K562 (cell line): ENCODE measurements at regions not wholly inside any gene's neighbourhood (a gene's known extent, or its start where the extent isn't known, plus 50 kb on each side); places are given as distances from the start of the nearest gene placed in this dataset.

Experiments used
- ATAC-seq: fragments of 200-7000 bp; cut with Tn5 transposase; 3 replicates; pipeline ENCODE4 v1.9.1; 2020; ENCODE audit warnings: moderate library complexity
- BruUV-seq: library from RNA; stranded (reverse); fragments of 400-500 nt; replicated peaks from 2 replicates; lab custom pipeline; 2021; lab: Mats Ljungman, UMichigan
- CTCF ChIA-PET: fragments of 300-600 bp; formaldehyde crosslinking; extraction: SDS; loops from one replicate; lab custom pipeline; 2021; ENCODE audit warnings: low intra/inter-chr PET ratio; lab: Yijun Ruan, JAX
- POLR2A ChIA-PET: fragments of 300-600, 350-650 bp; sonication (Branson Sonifier 250); formaldehyde crosslinking; extraction: SDS; loops from one replicate; lab custom pipeline; 2021; ENCODE audit warnings: antibody characterized with exemption, inconsistent platforms; lab: Yijun Ruan, JAX
- DNase-seq, 4 experiments: peaks; one replicate each; pipeline versions ENCODE4 v3.0.0 to v3.0.0-alpha.2; 2011 to 2018; ENCODE audit warnings: low spot score in 3 of 4, mixed read lengths in 3 of 4; ENCODE audit errors: extremely low read depth in 1 of 4
- FAIRE-seq: peaks from 2 replicates; lab custom pipeline; 2011; peaks lifted over from hg19 to GRCh38; lab: Jason Lieb, UNC
- H2AFZ ChIP-seq: 2 replicates; pipeline ENCODE4 v1.6.0; 2011; ENCODE audit warnings: low read depth, low read length, control low read depth, inconsistent platforms
- H3K27ac ChIP-seq: fragments of 200-600 bp; 3 replicates; pipeline ENCODE4 v1.8.0; 2011; ENCODE audit warnings: low read depth, mild to moderate bottlenecking, control low read depth, inconsistent platforms, low read length, moderate library complexity, mixed read lengths; ENCODE audit errors: extremely low read depth
- H3K27me3 ChIP-seq, 2 experiments: fragments of 300-600 bp in 1 of 2; 2 replicates in 1 of 2; 3 replicates in 1 of 2; pipeline versions ENCODE4 v1.6.0 to v1.8.0; 2011; ENCODE audit warnings: inconsistent platforms in 2 of 2, low read length in 2 of 2, mild to moderate bottlenecking in 1 of 2, mixed read lengths in 1 of 2, moderate library complexity in 1 of 2; ENCODE audit not compliant: control insufficient read depth in 2 of 2, insufficient read depth in 2 of 2
- H3K36me3 ChIP-seq: fragments of 300-600 bp; 3 replicates; pipeline ENCODE4 v1.8.0; 2011; ENCODE audit warnings: mild to moderate bottlenecking, low read length, inconsistent platforms; ENCODE audit not compliant: control insufficient read depth, insufficient read depth
- H3K4me1 ChIP-seq, 2 experiments: fragments of 200-600 bp in 1 of 2; replicated peaks in 1 of 2; 2 replicates in 1 of 2; 3 replicates in 1 of 2; pipeline versions ENCODE4 v1.5.1 to v1.8.0; 2011; ENCODE audit warnings: inconsistent platforms in 2 of 2, low read length in 2 of 2, mild to moderate bottlenecking in 1 of 2, mixed read lengths in 1 of 2, moderate library complexity in 1 of 2; ENCODE audit not compliant: control insufficient read depth in 2 of 2, insufficient read depth in 2 of 2
- H3K4me2 ChIP-seq: 2 replicates; pipeline ENCODE4 v1.6.1; 2011; ENCODE audit warnings: low read length, control low read depth, inconsistent platforms, mixed read lengths; ENCODE audit not compliant: insufficient read depth
- H3K4me3 ChIP-seq: fragments of 200-600 bp; sonication (generic), shearing (Covaris generic); 2 replicates; pipeline ENCODE4 v1.5.1; 2016; ENCODE audit warnings: control low read depth, inconsistent platforms
- H3K79me2 ChIP-seq: fragments of 200-600 bp; 3 replicates; pipeline ENCODE4 v1.8.0; 2011; ENCODE audit warnings: low read length, inconsistent platforms; ENCODE audit not compliant: control insufficient read depth, insufficient read depth
- H3K9ac ChIP-seq, 2 experiments: 2 replicates each; pipeline versions ENCODE4 v1.6.0 to v1.6.1; 2011; ENCODE audit warnings: low read depth in 2 of 2, low read length in 2 of 2, control low read depth in 1 of 2, inconsistent platforms in 1 of 2, mild to moderate bottlenecking in 1 of 2, mixed read lengths in 1 of 2; ENCODE audit not compliant: insufficient read depth in 1 of 2
- H3K9me1 ChIP-seq: one replicate; pipeline ENCODE4 v1.6.0; 2011; ENCODE audit warnings: inconsistent platforms, mild to moderate bottlenecking, low read length, moderate library complexity; ENCODE audit not compliant: control insufficient read depth, insufficient read depth
- H3K9me3 ChIP-seq: replicated peaks from 2 replicates; pipeline ENCODE4 v1.5.1; 2011; ENCODE audit warnings: low read depth, low read length, inconsistent platforms; ENCODE audit not compliant: control insufficient read depth, insufficient read depth
- H4K20me1 ChIP-seq: replicated peaks from 2 replicates; pipeline ENCODE4 v1.6.1; 2011; ENCODE audit warnings: low read length, inconsistent platforms, mixed read lengths; ENCODE audit not compliant: control insufficient read depth, insufficient read depth
- HNRNPL ChIP-seq: fragments of 200-400 bp; formaldehyde crosslinking; IDR thresholded peaks from 2 replicates; pipeline ENCODE4 v1.6.1; 2017; ENCODE audit warnings: low read depth, mild to moderate bottlenecking, low read length
- NRF1 ChIP-seq, 2 experiments: fragments of 450-650 bp; IDR thresholded peaks in 1 of 2; conservative IDR thresholded peaks in 1 of 2; 2 replicates each; pipeline ENCODE4 v1.6.1; 2014; ENCODE audit warnings: mild to moderate bottlenecking in 2 of 2
- PML ChIP-seq: IDR thresholded peaks from 2 replicates; pipeline ENCODE4 v1.6.1; 2012; ENCODE audit warnings: low read length, inconsistent platforms
- PRDM10 ChIP-seq: fragments of 450-650 bp; IDR thresholded peaks from 2 replicates; pipeline ENCODE4 v1.6.1; 2018; ENCODE audit not compliant: partially characterized antibody
- PRPF4 ChIP-seq: fragments of 200-400 bp; formaldehyde crosslinking; IDR thresholded peaks from one replicate; pipeline ENCODE4 v1.6.1; 2017; ENCODE audit warnings: low read length, low read depth, mild to moderate bottlenecking; ENCODE audit not compliant: insufficient read depth, poor library complexity, severe bottlenecking
- TSC22D4 ChIP-seq: fragments of 450-650 bp; IDR thresholded peaks from 2 replicates; pipeline ENCODE4 v1.6.1; 2016; ENCODE audit warnings: missing genetic modification characterization, missing biosample characterization, control low read depth
- XRCC5 ChIP-seq: fragments of 200-400 bp; formaldehyde crosslinking; IDR thresholded peaks from 2 replicates; pipeline ENCODE4 v1.6.1; 2017; ENCODE audit warnings: low read depth, mild to moderate bottlenecking, low read length
- WGBS: fragments of 100-300 bp; shearing (Covaris generic); methylation state at CpG from one replicate; pipeline ENCODE4 v1.1.6; 2016; ENCODE audit warnings: low coverage, mixed read lengths; ENCODE audit not compliant: insufficient coverage; ENCODE audit errors: missing lambda C conversion rate; 5-methylcytosine and 5-hydroxymethylcytosine counted together
- in situ Hi-C: fragments of 300-500 bp; cut with MboI; formaldehyde crosslinking; loops from 4 replicates; pipeline ENCODE4 v1.15.0; 2018; ENCODE audit warnings: inconsistent platforms, mixed read lengths
- intact Hi-C: fragments of 100-400 bp; cut with micrococcal nuclease; formaldehyde crosslinking; loops from 2 replicates; pipeline ENCODE4 v1.14.2; 2022

- BruUV-seq: no TSS peak
- FAIRE-seq: no peak
- CTCF ChIA-PET: no interaction called here
Measured at GRCh38 chr4:123497340-123497739, 100.7 kb downstream of the SPRY1 start.

More at GRCh38 chr4:123497340-123497739, 100.7 kb downstream of the SPRY1 start:
- no peaks in the 10 kb centered on the region for H3K36me3 ChIP-seq
- H3K4me3 ChIP-seq: no peak overlapping the region
- intact Hi-C loops: no loop called here
- no peak for DNase-seq
- TF ChIP-seq PRPF4 (no peak), NRF1 (conservative IDR thresholded peaks at IDR 0.05 in 1 of 2, IDR thresholded peaks at IDR 0.05 in 1 of 2) (no peak), HNRNPL (no peak), PRDM10 (no peak), TSC22D4 (no peak), XRCC5 (no peak), PML (no peak)
- H3K27ac ChIP-seq: no peak overlapping the region
- H3K4me1 ChIP-seq: no peaks in the 10 kb centered on the region
- no peak for ATAC-seq
- in situ Hi-C loops: no loop called here
- H3K9me3 ChIP-seq: peaks cover 3% of the 10 kb centered on the region; the same call in 1 of the 2 replicates
- no peaks in the 10 kb centered on the region for H4K20me1 ChIP-seq
- H3K79me2 ChIP-seq: no peaks in the 10 kb centered on the region
- POLR2A ChIA-PET: no interaction called here
- 0 out of 5 replicates have a peak, but pooled peaks cover 0 to 4% of the 10 kb centered on the region in 2 experiments for H3K27me3 ChIP-seq
- no peak overlapping the region for H2AFZ ChIP-seq
- H3K4me2 ChIP-seq: no peak overlapping the region
- H3K9ac ChIP-seq: no peak overlapping the region
- no peaks in the 10 kb centered on the region for H3K9me1 ChIP-seq
- 12% methylated on average over 6 of the region's 6 CpGs for WGBS
